BE2C (cell line): ENCODE measurements at regions not wholly inside any gene's neighbourhood (a gene's known extent, or its start where the extent isn't known, plus 50 kb on each side); places are given as distances from the start of the nearest gene placed in this dataset.
"Not testable (repeated sequence)": the region's sequence is repeated elsewhere in the genome, so short reads cannot be mapped to it uniquely, and the experiment has no call there.

Experiments
- DNase-seq: peaks from one replicate; pipeline ENCODE4 v3.0.0-alpha.2; 2020
- H3K27me3 ChIP-seq: fragments of 250-450 bp; sonication (Bioruptor Pico); 2 replicates; pipeline ENCODE4 v1.5.1; 2020; ENCODE audit warnings: mild to moderate bottlenecking
- H3K36me3 ChIP-seq: fragments of 250-450 bp; sonication (Bioruptor Pico); 2 replicates; pipeline ENCODE4 v1.5.1; 2020; ENCODE audit warnings: mild to moderate bottlenecking
- H3K4me1 ChIP-seq: fragments of 250-450 bp; sonication (Bioruptor Pico); 2 replicates; pipeline ENCODE4 v1.5.1; 2020
- H3K4me3 ChIP-seq: 2 replicates; pipeline ENCODE4 v1.5.1; 2011; ENCODE audit warnings: low read depth, low read length
- H3K9me3 ChIP-seq: fragments of 250-450 bp; sonication (Bioruptor Pico); 2 replicates; pipeline ENCODE4 v1.5.1; 2020
- CTCF ChIP-seq: IDR thresholded peaks from 2 replicates; pipeline ENCODE4 v1.5.1; 2012; ENCODE audit warnings: mild to moderate bottlenecking, low read depth, low read length

GRCh38 chr13:61109741-61110140, 305.9 kb downstream of the PCDH20 start:
- no peaks in the 10 kb centered on the region for H3K9me3 ChIP-seq
- H3K4me3 ChIP-seq, result no peak overlapping the region
- DNase-seq, result no peak
- H3K36me3 ChIP-seq, result no peaks in the 10 kb centered on the region
- TF ChIP-seq CTCF, result no peak
- no peaks in the 10 kb centered on the region for H3K4me1 ChIP-seq
- no peaks in the 10 kb centered on the region for H3K27me3 ChIP-seq

- H3K27me3 ChIP-seq, result no peaks in the 10 kb centered on the region
- H3K36me3 ChIP-seq, result no peaks in the 10 kb centered on the region
- H3K9me3 ChIP-seq, result no peaks in the 10 kb centered on the region
- no peak overlapping the region for H3K4me3 ChIP-seq
- no peak for DNase-seq
- TF ChIP-seq CTCF, result no peak
- H3K4me1 ChIP-seq, result no peaks in the 10 kb centered on the region
Observed at GRCh38 chr13:61107989-61108388, 307.7 kb downstream of the PCDH20 start.

GRCh38 chr13:61095885-61096284, 319.8 kb downstream of the PCDH20 start:
- Histone ChIP-seq H3K4me1 (no peaks in the 10 kb centered on the region), H3K27me3 (no peaks in the 10 kb centered on the region), H3K4me3 (no peak overlapping the region), H3K36me3 (no peaks in the 10 kb centered on the region), H3K9me3 (no peaks in the 10 kb centered on the region)
- no peak for TF ChIP-seq CTCF
- no peak for DNase-seq

- Histone ChIP-seq H3K4me3 (no peak overlapping the region), H3K27me3 (no peaks in the 10 kb centered on the region), H3K36me3 (no peaks in the 10 kb centered on the region), H3K4me1 (no peaks in the 10 kb centered on the region), H3K9me3 (no peaks in the 10 kb centered on the region)
- no peak for TF ChIP-seq CTCF
- no peak for DNase-seq
Observed at GRCh38 chr13:61094865-61095264, 320.8 kb downstream of the PCDH20 start.

GRCh38 chr13:61089894-61090293, 325.8 kb downstream of the PCDH20 start:
- H3K27me3 ChIP-seq, DNase-seq, H3K36me3 ChIP-seq, H3K4me3 ChIP-seq, H3K9me3 ChIP-seq, H3K4me1 ChIP-seq: not testable (repeated sequence)

- TF ChIP-seq CTCF, result no peak
Observed at GRCh38 chr13:61086087-61086486, 329.6 kb downstream of the PCDH20 start.

GRCh38 chr13:61084988-61085387, 330.7 kb downstream of the PCDH20 start:
- Histone ChIP-seq H3K4me1 (no peaks in the 10 kb centered on the region), H3K36me3 (no peaks in the 10 kb centered on the region), H3K4me3 (no peak overlapping the region), H3K27me3 (no peaks in the 10 kb centered on the region), H3K9me3 (no peaks in the 10 kb centered on the region)
- no peak for TF ChIP-seq CTCF
- DNase-seq, result no peak

More at GRCh38 chr13:61086087-61086486, 329.6 kb downstream of the PCDH20 start:
- DNase-seq, result no peak
- Histone ChIP-seq H3K36me3 (no peaks in the 10 kb centered on the region), H3K27me3 (no peaks in the 10 kb centered on the region), H3K9me3 (no peaks in the 10 kb centered on the region), H3K4me1 (no peaks in the 10 kb centered on the region), H3K4me3 (no peak overlapping the region)
